ENCODE measurements at regions not wholly inside any gene's neighbourhood (a gene's known extent, or its start where the extent isn't known, plus 50 kb on each side); places are given as distances from the start of the nearest gene placed in this dataset.

GRCh38 chr20:59438201-59438600 is 137.8 kb downstream of the EDN3 start:
- Histone ChIP-seq H3K4me3 (ENCODE audit: low read length in 3 of 3) (no peak overlapping the region), H3K27me3 (ENCODE audit: control insufficient read depth, insufficient read depth, low read length) (no peaks in the 10 kb centered on the region), H3K9me3 (ENCODE audit: control insufficient read depth in 2 of 3, insufficient read depth in 1 of 3, low read length in 3 of 3) (no peaks in the 10 kb centered on the region), H3K9ac (ENCODE audit: low read length in 3 of 3) (no peak overlapping the region), H3K36me3 (ENCODE audit: control insufficient read depth in 2 of 3, insufficient read depth in 3 of 3, low read length in 3 of 3) (no peaks in the 10 kb centered on the region), H3K27ac (ENCODE audit: low read depth in 2 of 2, low read length in 2 of 2) (no peak overlapping the region), H3K4me1 (ENCODE audit: control insufficient read depth in 2 of 3, insufficient read depth in 2 of 3, low read depth in 1 of 3, low read length in 3 of 3) (no peaks in the 10 kb centered on the region)
- TF ChIP-seq, protein P1, sequence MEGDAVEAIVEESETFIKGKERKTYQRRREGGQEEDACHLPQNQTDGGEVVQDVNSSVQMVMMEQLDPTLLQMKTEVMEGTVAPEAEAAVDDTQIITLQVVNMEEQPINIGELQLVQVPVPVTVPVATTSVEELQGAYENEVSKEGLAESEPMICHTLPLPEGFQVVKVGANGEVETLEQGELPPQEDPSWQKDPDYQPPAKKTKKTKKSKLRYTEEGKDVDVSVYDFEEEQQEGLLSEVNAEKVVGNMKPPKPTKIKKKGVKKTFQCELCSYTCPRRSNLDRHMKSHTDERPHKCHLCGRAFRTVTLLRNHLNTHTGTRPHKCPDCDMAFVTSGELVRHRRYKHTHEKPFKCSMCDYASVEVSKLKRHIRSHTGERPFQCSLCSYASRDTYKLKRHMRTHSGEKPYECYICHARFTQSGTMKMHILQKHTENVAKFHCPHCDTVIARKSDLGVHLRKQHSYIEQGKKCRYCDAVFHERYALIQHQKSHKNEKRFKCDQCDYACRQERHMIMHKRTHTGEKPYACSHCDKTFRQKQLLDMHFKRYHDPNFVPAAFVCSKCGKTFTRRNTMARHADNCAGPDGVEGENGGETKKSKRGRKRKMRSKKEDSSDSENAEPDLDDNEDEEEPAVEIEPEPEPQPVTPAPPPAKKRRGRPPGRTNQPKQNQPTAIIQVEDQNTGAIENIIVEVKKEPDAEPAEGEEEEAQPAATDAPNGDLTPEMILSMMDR (IDR thresholded peaks at IDR 0.05; ENCODE audit: borderline replicate concordance, extremely low read depth, insufficient read depth) = no peak
- DNase-seq = no peak
- intact Hi-C loops (cut with DNase I) = no loop called here
- FAIRE-seq = no peak

GRCh38 chr20:59439243-59439642 is 138.8 kb downstream of the EDN3 start:
- no peak overlapping the region for H3K4me3 ChIP-seq (ENCODE audit: low read length in 3 of 3)
- FAIRE-seq = no peak
- no peak for DNase-seq
- no peaks in the 10 kb centered on the region for H3K4me1 ChIP-seq (ENCODE audit: control insufficient read depth in 2 of 3, insufficient read depth in 2 of 3, low read depth in 1 of 3, low read length in 3 of 3)
- TF ChIP-seq, protein P1 (IDR thresholded peaks at IDR 0.05; ENCODE audit: borderline replicate concordance, extremely low read depth, insufficient read depth) = no peak
- no peak overlapping the region for H3K9ac ChIP-seq (ENCODE audit: low read length in 3 of 3)
- H3K9me3 ChIP-seq (ENCODE audit: control insufficient read depth in 2 of 3, insufficient read depth in 1 of 3, low read length in 3 of 3) = no peaks in the 10 kb centered on the region
- H3K36me3 ChIP-seq (ENCODE audit: control insufficient read depth in 2 of 3, insufficient read depth in 3 of 3, low read length in 3 of 3) = no peaks in the 10 kb centered on the region
- intact Hi-C loops (cut with DNase I) = no loop called here
- no peak overlapping the region for H3K27ac ChIP-seq (ENCODE audit: low read depth in 2 of 2, low read length in 2 of 2)
- no peaks in the 10 kb centered on the region for H3K27me3 ChIP-seq (ENCODE audit: control insufficient read depth, insufficient read depth, low read length)

GRCh38 chr20:59441306-59441705 is 140.9 kb downstream of the EDN3 start:
- FAIRE-seq = no peak

More at GRCh38 chr20:59441306-59441705, 140.9 kb downstream of the EDN3 start:
- Histone ChIP-seq H3K4me3 (ENCODE audit: low read length in 3 of 3) (no peak overlapping the region), H3K4me1 (ENCODE audit: control insufficient read depth in 2 of 3, insufficient read depth in 2 of 3, low read depth in 1 of 3, low read length in 3 of 3) (no peaks in the 10 kb centered on the region), H3K9ac (ENCODE audit: low read length in 3 of 3) (no peak overlapping the region), H3K27ac (ENCODE audit: low read depth in 2 of 2, low read length in 2 of 2) (no peak overlapping the region), H3K36me3 (ENCODE audit: control insufficient read depth in 2 of 3, insufficient read depth in 3 of 3, low read length in 3 of 3) (no peaks in the 10 kb centered on the region), H3K27me3 (ENCODE audit: control insufficient read depth, insufficient read depth, low read length) (no peaks in the 10 kb centered on the region), H3K9me3 (ENCODE audit: control insufficient read depth in 2 of 3, insufficient read depth in 1 of 3, low read length in 3 of 3) (no peaks in the 10 kb centered on the region)
- intact Hi-C loops (cut with DNase I) = no loop called here
- TF ChIP-seq, protein P1 (IDR thresholded peaks at IDR 0.05; ENCODE audit: borderline replicate concordance, extremely low read depth, insufficient read depth) = no peak
- DNase-seq = no peak
